ENCODE measurements at regions not wholly inside any gene's neighbourhood (a gene's known extent, or its start where the extent isn't known, plus 50 kb on each side); places are given as distances from the start of the nearest gene placed in this dataset.

DNA sequence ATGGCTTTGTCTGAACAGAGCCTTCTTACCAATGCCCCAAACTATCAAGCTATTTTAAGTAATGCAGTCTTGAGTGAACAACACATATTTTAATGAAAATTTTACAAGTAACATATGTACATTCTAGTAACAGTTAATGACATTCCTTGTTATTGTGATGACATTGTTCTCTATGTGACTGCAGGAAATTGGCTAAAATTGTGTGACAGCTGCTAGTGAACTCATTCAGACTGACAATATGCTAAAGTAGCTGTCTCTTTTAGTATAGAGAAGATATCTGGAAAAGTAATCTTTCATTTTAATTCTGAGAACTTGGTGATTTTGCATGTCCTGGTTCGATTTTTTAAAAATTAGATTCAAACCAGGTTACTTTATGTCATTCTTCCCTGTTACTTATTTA lies 259.8 kb upstream of the MAGI2 start:
- H3K4me1 ChIP-seq = no peaks in the 10 kb centered on the region
- intact Hi-C loops (cut with DNase I) = no loop called here
- no peak for TF ChIP-seq POLR2A (IDR thresholded peaks at IDR 0.05)
- TF ChIP-seq CTCF (IDR thresholded peaks at IDR 0.05) = no peak
- H3K27ac ChIP-seq = no peak overlapping the region
- H3K36me3 ChIP-seq = no peaks in the 10 kb centered on the region
- 12 to 20% methylated on average over 1 of the region's 1 CpG for WGBS, 2 donors
- H3K4me3 ChIP-seq = no peak overlapping the region
- no peaks in the 10 kb centered on the region for H3K27me3 ChIP-seq
- DNase-seq = no peak
- H3K9me3 ChIP-seq = no peaks in the 10 kb centered on the region

DNA sequence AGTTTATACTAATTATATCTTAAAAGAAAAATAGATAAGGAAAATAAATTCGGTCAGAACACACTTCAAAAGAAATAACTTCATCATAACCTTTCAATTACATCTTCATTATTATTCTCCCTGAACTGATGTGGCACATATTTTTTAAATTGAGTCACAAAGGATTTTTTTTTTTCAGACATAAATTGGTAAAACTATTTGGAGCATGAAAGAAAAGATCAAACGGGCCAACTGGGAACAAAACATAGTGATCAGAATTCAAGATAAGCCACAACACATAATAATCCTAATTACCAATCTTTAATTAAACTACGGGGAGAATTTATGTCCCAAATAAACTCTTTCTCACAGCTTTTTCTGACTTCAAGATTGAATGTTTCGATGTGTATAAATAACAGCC lies 258.2 kb upstream of the MAGI2 start:
- DNase-seq = no peak
- H3K4me3 ChIP-seq = no peak overlapping the region
- no peaks in the 10 kb centered on the region for H3K27me3 ChIP-seq
- no peaks in the 10 kb centered on the region for H3K36me3 ChIP-seq
- no peaks in the 10 kb centered on the region for H3K9me3 ChIP-seq
- WGBS, 2 donors = 51 to 60% methylated on average over 4 of the region's 4 CpGs
- intact Hi-C loops (cut with DNase I) = no loop called here
- H3K4me1 ChIP-seq = no peaks in the 10 kb centered on the region
- TF ChIP-seq POLR2A (IDR thresholded peaks at IDR 0.05) = no peak
- no peak for TF ChIP-seq CTCF (IDR thresholded peaks at IDR 0.05)
- no peak overlapping the region for H3K27ac ChIP-seq

DNA sequence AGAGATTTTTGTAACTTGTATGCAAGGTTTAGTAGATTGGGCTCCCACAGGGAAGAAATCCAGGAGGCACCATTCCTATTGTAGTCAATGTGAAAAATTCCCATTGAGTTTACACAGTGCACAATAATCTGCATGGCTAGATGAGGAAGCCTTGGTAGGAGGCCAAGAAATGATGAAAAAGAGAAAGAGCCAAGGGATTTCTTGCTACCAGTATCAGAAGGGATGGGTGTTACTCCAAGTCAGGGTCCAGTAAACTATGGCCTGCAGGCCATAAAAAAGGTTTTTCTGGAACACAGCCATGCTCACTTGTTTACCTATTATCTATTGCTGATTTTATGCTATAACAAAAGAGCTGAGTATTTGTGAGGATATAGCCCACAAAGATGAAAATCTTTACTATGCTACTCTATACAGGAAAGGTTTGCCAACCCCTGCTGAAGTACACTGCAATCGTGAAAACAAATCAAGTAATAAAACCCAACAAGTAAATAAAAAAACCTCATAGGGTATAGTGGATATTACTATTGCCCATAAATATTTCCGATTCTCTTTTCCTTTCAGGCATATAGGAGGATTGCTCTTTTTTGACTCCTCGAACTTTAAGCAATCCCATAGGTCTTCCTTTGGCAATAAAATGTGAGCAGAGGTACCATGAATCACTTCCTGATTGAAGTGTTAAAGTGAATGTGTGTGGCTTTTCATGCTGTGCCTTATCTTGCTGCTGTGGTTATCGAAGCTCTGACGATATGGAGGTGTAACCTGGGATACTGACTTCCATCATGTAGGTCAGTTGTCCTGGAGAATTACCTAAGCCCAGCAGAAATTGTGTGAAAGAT lies 256.3 kb upstream of the MAGI2 start:
- intact Hi-C loops (cut with DNase I) = no loop called here
- no peak overlapping the region for H3K4me3 ChIP-seq
- no peaks in the 10 kb centered on the region for H3K9me3 ChIP-seq
- no peak overlapping the region for H3K27ac ChIP-seq
- TF ChIP-seq POLR2A (IDR thresholded peaks at IDR 0.05) (no peak), CTCF (IDR thresholded peaks at IDR 0.05) (no peak)
- H3K4me1 ChIP-seq = no peaks in the 10 kb centered on the region
- no peak for DNase-seq
- H3K27me3 ChIP-seq = no peaks in the 10 kb centered on the region
- WGBS, 2 donors = 59 to 70% methylated on average over 5 of the region's 5 CpGs
- no peaks in the 10 kb centered on the region for H3K36me3 ChIP-seq

DNA sequence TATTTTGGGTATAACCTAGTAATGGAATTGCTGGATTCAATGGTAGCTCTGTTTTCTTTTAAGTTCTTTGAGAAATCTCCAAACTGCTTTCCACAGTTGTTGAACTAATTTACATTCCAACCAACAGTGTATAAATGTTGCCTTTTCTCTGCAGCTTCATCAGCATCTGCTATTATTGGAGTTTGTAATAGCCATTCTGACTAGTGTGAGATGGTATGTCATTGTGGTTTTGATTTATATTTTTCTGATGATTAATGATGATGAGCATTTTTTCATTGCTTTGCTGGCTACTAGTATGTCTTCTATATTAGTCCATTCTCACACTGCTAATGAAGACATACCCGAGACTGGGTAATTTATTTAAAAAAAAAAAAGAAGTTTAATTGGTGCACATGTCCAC lies 248.6 kb upstream of the MAGI2 start:
- Histone ChIP-seq H3K27ac (no peak overlapping the region), H3K9me3 (no peaks in the 10 kb centered on the region), H3K4me1 (no peaks in the 10 kb centered on the region), H3K36me3 (no peaks in the 10 kb centered on the region), H3K4me3 (no peak overlapping the region), H3K27me3 (no peaks in the 10 kb centered on the region)
- WGBS, 2 donors = 71 to 80% methylated on average over 1 of the region's 1 CpG
- no peak for DNase-seq
- intact Hi-C loops (cut with DNase I) = no loop called here
- no peak for TF ChIP-seq POLR2A (IDR thresholded peaks at IDR 0.05)
- no peak for TF ChIP-seq CTCF (IDR thresholded peaks at IDR 0.05)

- 56 to 69% methylated on average over 3 of the region's 3 CpGs for WGBS, 2 donors
- no peak for DNase-seq
- H3K27me3 ChIP-seq = no peaks in the 10 kb centered on the region
Observed at GRCh38 chr7:79692015-79692414, 238.5 kb upstream of the MAGI2 start.

More at GRCh38 chr7:79692015-79692414, 238.5 kb upstream of the MAGI2 start:
- intact Hi-C loops (cut with DNase I) = no loop called here
- H3K9me3 ChIP-seq = no peaks in the 10 kb centered on the region
- H3K36me3 ChIP-seq = no peaks in the 10 kb centered on the region
- TF ChIP-seq CTCF (IDR thresholded peaks at IDR 0.05) (no peak), POLR2A (IDR thresholded peaks at IDR 0.05) (no peak)
- H3K4me1 ChIP-seq = no peaks in the 10 kb centered on the region
- no peak overlapping the region for H3K4me3 ChIP-seq
- no peak overlapping the region for H3K27ac ChIP-seq
